ENCODE measurements at regions not wholly inside any gene's neighbourhood (a gene's known extent, or its start where the extent isn't known, plus 50 kb on each side); places are given as distances from the start of the nearest gene placed in this dataset.

DNA sequence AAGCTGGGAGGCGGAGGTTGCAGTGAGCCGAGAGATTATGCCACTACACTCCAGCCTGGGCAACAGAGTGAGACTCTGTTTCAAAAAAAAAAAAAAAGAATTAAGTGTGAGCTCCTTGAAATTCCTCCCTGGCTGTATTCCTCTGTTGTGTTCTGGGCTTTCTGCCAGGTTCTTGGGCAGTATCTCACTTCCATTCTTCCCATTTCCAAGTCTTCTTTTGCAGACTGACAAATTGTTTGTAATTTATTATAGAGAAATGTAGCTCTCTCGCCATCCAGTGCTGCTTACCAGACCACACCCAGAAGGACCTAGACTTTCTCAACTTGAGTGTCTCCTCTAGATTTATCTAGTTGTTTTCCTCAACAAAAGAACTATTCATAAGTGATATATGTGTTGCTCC is 105.0 kb upstream of the ADGRL2 start (continued):
- no peak for TF ChIP-seq MBNL3 (CRISPR knock-in tag; conservative IDR thresholded peaks at IDR 0.05)

- POLR2A ChIA-PET, result no interaction called here
- H3K4me1 ChIP-seq (ENCODE audit: insufficient read depth, low read length), result no peaks in the 10 kb centered on the region
Measured at GRCh38 chr1:81693316-81693715, 107.4 kb upstream of the ADGRL2 start.

More at GRCh38 chr1:81693316-81693715, 107.4 kb upstream of the ADGRL2 start:
- H3K4me2 ChIP-seq (ENCODE audit: low read depth, low read length), result no peak overlapping the region
- no peak overlapping the region for H3K27ac ChIP-seq (ENCODE audit: extremely low read length, insufficient read depth, low read length)
- H3K4me3 ChIP-seq (replicated peaks in 1 of 3; ENCODE audit: insufficient read depth in 1 of 3, low read depth in 2 of 3, low read length in 3 of 3), result no peak overlapping the region
- 0% methylated on average over 2 of the region's 2 CpGs for WGBS (ENCODE audit: low lambda C conversion rate)
- intact Hi-C loops (cut with micrococcal nuclease; ENCODE audit: unreplicated experiment), result no loop called here
- no peaks in the 10 kb centered on the region for H3K36me3 ChIP-seq (replicated peaks in 1 of 2; ENCODE audit: control insufficient read depth in 1 of 2, insufficient read depth in 2 of 2, low read length in 2 of 2)
- TF ChIP-seq REL (CRISPR knock-in tag; conservative IDR thresholded peaks at IDR 0.05) (no peak), SP2 (CRISPR knock-in tag; IDR thresholded peaks at IDR 0.05) (no peak), ZNF781 (CRISPR knock-in tag; IDR thresholded peaks at IDR 0.05; ENCODE audit: borderline replicate concordance, not compliant biosample characterization) (no peak), KAT2B (IDR thresholded peaks at IDR 0.05; ENCODE audit: borderline replicate concordance, low read depth, low read length) (no peak), KIAA2018 (CRISPR knock-in tag; IDR thresholded peaks at IDR 0.05; ENCODE audit: borderline replicate concordance) (no peak), ZNF326 (CRISPR knock-in tag; IDR thresholded peaks at IDR 0.05; ENCODE audit: borderline replicate concordance) (no peak)
- ATAC-seq (no peak), FAIRE-seq (no peak), DNase-seq (ENCODE audit: low spot score) (no peak)
- no peaks in the 10 kb centered on the region for H3K27me3 ChIP-seq (ENCODE audit: control insufficient read depth in 1 of 2, insufficient read depth in 2 of 2, low read length in 2 of 2)
- no peak overlapping the region for H3K9ac ChIP-seq (ENCODE audit: insufficient read depth, low read depth, low read length)
- no peaks in the 10 kb centered on the region for H4K20me1 ChIP-seq (ENCODE audit: insufficient read depth, low read length)
- no peak overlapping the region for H2AFZ ChIP-seq (ENCODE audit: low read length)
- peaks cover 14% of the 10 kb centered on the region; the same call in 1 of the 2 replicates for H3K9me3 ChIP-seq (ENCODE audit: low read length)
- CTCF ChIA-PET (ENCODE audit: low intra/inter-chr PET ratio, low total read pairs), result no interaction called here
- H3K79me2 ChIP-seq (ENCODE audit: insufficient read depth, low read length), result no peaks in the 10 kb centered on the region
- in situ Hi-C loops (cut with HindIII; ENCODE audit: extremely low pct_ligation_motif_present, low pct_unique_long_range_greater_than_20kb), result no loop called here
- BruUV-seq (replicated peaks), result no TSS peak

Data from HepG2 (cell line).